WTC11 (cell line): ENCODE measurements at regions not wholly inside any gene's neighbourhood (a gene's known extent, or its start where the extent isn't known, plus 50 kb on each side); places are given as distances from the start of the nearest gene placed in this dataset.
A peak's percentile ranks its signal among the peaks of the same experiment; 100 is the strongest.

ENCODE experiments used
- ATAC-seq: fragments of 200-7000 bp; cut with Tn5 transposase; 2 replicates; pipeline ENCODE4 v1.10.0; 2021; ENCODE audit warnings: mild to moderate bottlenecking, moderate library complexity
- CTCF ChIA-PET: fragments of 300-600 bp; sonication (Branson Sonifier 250); formaldehyde crosslinking; loops from one replicate; lab custom pipeline; 2021; ENCODE audit warnings: antibody characterized with exemption; lab: Charles Lee
- POLR2A ChIA-PET: fragments of 350-600 bp; sonication (Branson Sonifier 250); formaldehyde crosslinking; loops from one replicate; lab custom pipeline; 2021; ENCODE audit warnings: antibody characterized with exemption; lab: Charles Lee
- DNase-seq: peaks from one replicate; pipeline ENCODE4 v3.0.0; 2021; ENCODE audit warnings: low spot score
- H3K27ac Mint-ChIP-seq: 2 replicates; pipeline ENCODE4 v1.8.0; 2021; ENCODE audit warnings: mixed read lengths
- H3K27me3 Mint-ChIP-seq: 2 replicates; pipeline ENCODE4 v1.8.0; 2021; ENCODE audit warnings: low read depth, mild to moderate bottlenecking, moderate library complexity, mixed read lengths
- H3K36me3 Mint-ChIP-seq: 2 replicates; pipeline ENCODE4 v1.8.0; 2021; ENCODE audit warnings: mixed read lengths
- H3K4me1 Mint-ChIP-seq: 2 replicates; pipeline ENCODE4 v1.8.0; 2022; ENCODE audit warnings: mixed read lengths
- H3K4me3 Mint-ChIP-seq: 2 replicates; pipeline ENCODE4 v1.8.0; 2021; ENCODE audit warnings: mild to moderate bottlenecking, moderate library complexity, mixed read lengths
- H3K9me3 Mint-ChIP-seq: 2 replicates; pipeline ENCODE4 v1.8.0; 2021; ENCODE audit warnings: mixed read lengths
- ESRRA ChIP-seq: sonication (generic); formaldehyde crosslinking; IDR thresholded peaks from 2 replicates; pipeline ENCODE4 v1.8.1; 2022; ENCODE audit warnings: mild to moderate bottlenecking, missing genetic modification reagents, borderline replicate concordance
- JAZF1 ChIP-seq: fragments of 250-450 bp; sonication (Bioruptor Pico); IDR thresholded peaks from 2 replicates; pipeline ENCODE4 v1.9.0; 2021; ENCODE audit warnings: moderate library complexity, mild to moderate bottlenecking, inconsistent platforms
- NFYB ChIP-seq: sonication (generic); formaldehyde crosslinking; conservative IDR thresholded peaks from 2 replicates; pipeline ENCODE4 v1.8.0; 2022; ENCODE audit warnings: low read depth, missing genetic modification reagents
- NR1H2 ChIP-seq: sonication (generic); formaldehyde crosslinking; IDR thresholded peaks from 2 replicates; pipeline ENCODE4 v1.9.0; 2021; ENCODE audit warnings: mild to moderate bottlenecking, moderate library complexity, missing genetic modification reagents
- NR3C1 ChIP-seq: sonication (generic); formaldehyde crosslinking; conservative IDR thresholded peaks from 2 replicates; pipeline ENCODE4 v1.8.1; 2023; ENCODE audit warnings: low read depth, mild to moderate bottlenecking, missing genetic modification reagents
- ZNF263 ChIP-seq: sonication (generic); formaldehyde crosslinking; IDR thresholded peaks from 2 replicates; pipeline ENCODE4 v1.8.1; 2022; ENCODE audit warnings: low read depth, mild to moderate bottlenecking, moderate library complexity, missing genetic modification reagents
- ZNF396 ChIP-seq: fragments of 250-450 bp; sonication (Bioruptor Pico); IDR thresholded peaks from 2 replicates; pipeline ENCODE4 v1.8.0; 2021; ENCODE audit warnings: mild to moderate bottlenecking, moderate library complexity, borderline replicate concordance
- TF ChIP-seq, protein P1 (sequence below): sonication (generic); formaldehyde crosslinking; IDR thresholded peaks from 2 replicates; pipeline ENCODE4 v1.8.0; 2022; ENCODE audit warnings: mild to moderate bottlenecking, missing genetic modification reagents
- TF ChIP-seq, protein P2 (sequence below): sonication (generic); formaldehyde crosslinking; IDR thresholded peaks from 2 replicates; pipeline ENCODE4 v1.8.1; 2022; ENCODE audit warnings: mild to moderate bottlenecking, moderate library complexity, missing genetic modification reagents
- TF ChIP-seq, protein P3 (sequence below): fragments of 250-450 bp; sonication (Bioruptor Pico); IDR thresholded peaks from 2 replicates; pipeline ENCODE4 v1.9.0; 2021; ENCODE audit warnings: moderate library complexity, mild to moderate bottlenecking, inconsistent platforms, borderline replicate concordance
- TF ChIP-seq, protein P4 (sequence below): fragments of 250-450 bp; sonication (Bioruptor Pico); IDR thresholded peaks from 2 replicates; pipeline ENCODE4 v1.9.0; 2021; ENCODE audit warnings: mild to moderate bottlenecking, borderline replicate concordance
- TF ChIP-seq, protein P5 (sequence below): sonication (generic); formaldehyde crosslinking; IDR thresholded peaks from 2 replicates; pipeline ENCODE4 v1.8.1; 2022; ENCODE audit warnings: low read depth, missing genetic modification reagents, borderline replicate concordance
- TF ChIP-seq, protein P6 (sequence below): sonication (generic); formaldehyde crosslinking; IDR thresholded peaks from 2 replicates; pipeline ENCODE4 v1.8.1; 2023; ENCODE audit warnings: mild to moderate bottlenecking, moderate library complexity, missing genetic modification reagents

DNA sequence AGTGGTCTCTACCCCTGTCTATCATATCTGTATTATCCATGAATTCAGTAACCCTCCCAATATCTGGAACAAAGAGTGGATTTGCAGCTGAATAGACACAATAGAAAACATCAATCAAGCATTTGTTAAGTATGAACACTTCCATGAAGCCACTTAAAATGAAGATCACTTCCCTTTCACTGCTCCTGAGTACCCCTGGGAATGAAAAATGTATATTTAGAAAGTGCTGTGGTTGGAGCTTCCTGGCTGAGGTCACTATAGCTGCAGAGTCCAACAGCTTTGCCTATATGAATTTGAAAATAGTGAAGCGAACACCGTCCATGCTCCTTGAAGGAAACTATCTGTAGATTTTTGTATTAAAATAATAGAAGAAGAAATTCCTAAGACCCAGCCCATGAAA is 227.0 kb downstream of the DTHD1 start:
- POLR2A ChIA-PET = no interaction called here
- CTCF ChIA-PET = no interaction called here
- peaks cover 14% of the 10 kb centered on the region for H3K9me3 Mint-ChIP-seq

DNA sequence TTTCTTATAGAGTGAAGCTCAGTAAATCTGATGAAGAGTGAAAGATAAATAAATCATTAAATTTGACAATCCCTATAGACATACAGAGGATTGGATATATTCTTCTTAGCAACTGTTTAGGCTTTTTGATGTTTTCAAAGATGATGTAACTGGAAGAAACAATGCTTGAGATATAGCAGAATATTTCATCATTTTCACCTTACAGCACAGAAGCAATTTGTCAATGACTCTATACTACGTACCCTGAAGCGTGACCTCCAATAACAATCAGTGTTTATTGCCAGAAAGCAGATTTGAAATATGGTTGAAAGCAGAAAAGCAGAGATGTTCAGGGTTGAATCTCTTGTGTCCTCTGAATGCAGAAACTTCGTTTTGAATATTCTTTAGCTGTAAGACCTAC is 228.4 kb downstream of the DTHD1 start:
- H3K4me3 Mint-ChIP-seq = no peak overlapping the region
- peaks cover 14% of the 10 kb centered on the region for H3K9me3 Mint-ChIP-seq
- ChIA-PET CTCF (no interaction called here), POLR2A (no interaction called here)
- DNase-seq = no peak
- no peak overlapping the region for H3K27ac Mint-ChIP-seq
- no peaks in the 10 kb centered on the region for H3K36me3 Mint-ChIP-seq
- H3K27me3 Mint-ChIP-seq = no peaks in the 10 kb centered on the region
- no peak for ATAC-seq
- H3K4me1 Mint-ChIP-seq = peaks cover 10% of the 10 kb centered on the region
- TF ChIP-seq JAZF1 (CRISPR knock-in tag) (no peak), NR1H2 (no peak), ESRRA (CRISPR knock-in tag) (no peak)
- TF ChIP-seq, protein P1, sequence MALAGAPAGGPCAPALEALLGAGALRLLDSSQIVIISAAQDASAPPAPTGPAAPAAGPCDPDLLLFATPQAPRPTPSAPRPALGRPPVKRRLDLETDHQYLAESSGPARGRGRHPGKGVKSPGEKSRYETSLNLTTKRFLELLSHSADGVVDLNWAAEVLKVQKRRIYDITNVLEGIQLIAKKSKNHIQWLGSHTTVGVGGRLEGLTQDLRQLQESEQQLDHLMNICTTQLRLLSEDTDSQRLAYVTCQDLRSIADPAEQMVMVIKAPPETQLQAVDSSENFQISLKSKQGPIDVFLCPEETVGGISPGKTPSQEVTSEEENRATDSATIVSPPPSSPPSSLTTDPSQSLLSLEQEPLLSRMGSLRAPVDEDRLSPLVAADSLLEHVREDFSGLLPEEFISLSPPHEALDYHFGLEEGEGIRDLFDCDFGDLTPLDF = no peak

More for the DNA sequence above, 227.0 kb downstream of the DTHD1 start:
- Mint-ChIP-seq H3K4me3 (no peak overlapping the region), H3K4me1 (peaks cover 10% of the 10 kb centered on the region), H3K27ac (no peak overlapping the region), H3K27me3 (no peaks in the 10 kb centered on the region), H3K36me3 (no peaks in the 10 kb centered on the region)
- TF ChIP-seq NR1H2 = no peak
- TF ChIP-seq, protein P2, sequence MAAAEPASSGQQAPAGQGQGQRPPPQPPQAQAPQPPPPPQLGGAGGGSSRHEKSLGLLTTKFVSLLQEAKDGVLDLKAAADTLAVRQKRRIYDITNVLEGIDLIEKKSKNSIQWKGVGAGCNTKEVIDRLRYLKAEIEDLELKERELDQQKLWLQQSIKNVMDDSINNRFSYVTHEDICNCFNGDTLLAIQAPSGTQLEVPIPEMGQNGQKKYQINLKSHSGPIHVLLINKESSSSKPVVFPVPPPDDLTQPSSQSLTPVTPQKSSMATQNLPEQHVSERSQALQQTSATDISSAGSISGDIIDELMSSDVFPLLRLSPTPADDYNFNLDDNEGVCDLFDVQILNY = no peak
- TF ChIP-seq, protein P3, sequence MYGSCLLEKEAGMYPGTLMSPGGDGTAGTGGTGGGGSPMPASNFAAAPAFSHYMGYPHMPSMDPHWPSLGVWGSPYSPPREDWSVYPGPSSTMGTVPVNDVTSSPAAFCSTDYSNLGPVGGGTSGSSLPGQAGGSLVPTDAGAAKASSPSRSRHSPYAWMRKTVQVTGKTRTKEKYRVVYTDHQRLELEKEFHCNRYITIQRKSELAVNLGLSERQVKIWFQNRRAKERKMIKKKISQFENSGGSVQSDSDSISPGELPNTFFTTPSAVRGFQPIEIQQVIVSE = no peak
- TF ChIP-seq, protein P4, sequence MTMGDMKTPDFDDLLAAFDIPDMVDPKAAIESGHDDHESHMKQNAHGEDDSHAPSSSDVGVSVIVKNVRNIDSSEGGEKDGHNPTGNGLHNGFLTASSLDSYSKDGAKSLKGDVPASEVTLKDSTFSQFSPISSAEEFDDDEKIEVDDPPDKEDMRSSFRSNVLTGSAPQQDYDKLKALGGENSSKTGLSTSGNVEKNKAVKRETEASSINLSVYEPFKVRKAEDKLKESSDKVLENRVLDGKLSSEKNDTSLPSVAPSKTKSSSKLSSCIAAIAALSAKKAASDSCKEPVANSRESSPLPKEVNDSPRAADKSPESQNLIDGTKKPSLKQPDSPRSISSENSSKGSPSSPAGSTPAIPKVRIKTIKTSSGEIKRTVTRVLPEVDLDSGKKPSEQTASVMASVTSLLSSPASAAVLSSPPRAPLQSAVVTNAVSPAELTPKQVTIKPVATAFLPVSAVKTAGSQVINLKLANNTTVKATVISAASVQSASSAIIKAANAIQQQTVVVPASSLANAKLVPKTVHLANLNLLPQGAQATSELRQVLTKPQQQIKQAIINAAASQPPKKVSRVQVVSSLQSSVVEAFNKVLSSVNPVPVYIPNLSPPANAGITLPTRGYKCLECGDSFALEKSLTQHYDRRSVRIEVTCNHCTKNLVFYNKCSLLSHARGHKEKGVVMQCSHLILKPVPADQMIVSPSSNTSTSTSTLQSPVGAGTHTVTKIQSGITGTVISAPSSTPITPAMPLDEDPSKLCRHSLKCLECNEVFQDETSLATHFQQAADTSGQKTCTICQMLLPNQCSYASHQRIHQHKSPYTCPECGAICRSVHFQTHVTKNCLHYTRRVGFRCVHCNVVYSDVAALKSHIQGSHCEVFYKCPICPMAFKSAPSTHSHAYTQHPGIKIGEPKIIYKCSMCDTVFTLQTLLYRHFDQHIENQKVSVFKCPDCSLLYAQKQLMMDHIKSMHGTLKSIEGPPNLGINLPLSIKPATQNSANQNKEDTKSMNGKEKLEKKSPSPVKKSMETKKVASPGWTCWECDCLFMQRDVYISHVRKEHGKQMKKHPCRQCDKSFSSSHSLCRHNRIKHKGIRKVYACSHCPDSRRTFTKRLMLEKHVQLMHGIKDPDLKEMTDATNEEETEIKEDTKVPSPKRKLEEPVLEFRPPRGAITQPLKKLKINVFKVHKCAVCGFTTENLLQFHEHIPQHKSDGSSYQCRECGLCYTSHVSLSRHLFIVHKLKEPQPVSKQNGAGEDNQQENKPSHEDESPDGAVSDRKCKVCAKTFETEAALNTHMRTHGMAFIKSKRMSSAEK (CRISPR knock-in tag) = no peak
- TF ChIP-seq, protein P5, sequence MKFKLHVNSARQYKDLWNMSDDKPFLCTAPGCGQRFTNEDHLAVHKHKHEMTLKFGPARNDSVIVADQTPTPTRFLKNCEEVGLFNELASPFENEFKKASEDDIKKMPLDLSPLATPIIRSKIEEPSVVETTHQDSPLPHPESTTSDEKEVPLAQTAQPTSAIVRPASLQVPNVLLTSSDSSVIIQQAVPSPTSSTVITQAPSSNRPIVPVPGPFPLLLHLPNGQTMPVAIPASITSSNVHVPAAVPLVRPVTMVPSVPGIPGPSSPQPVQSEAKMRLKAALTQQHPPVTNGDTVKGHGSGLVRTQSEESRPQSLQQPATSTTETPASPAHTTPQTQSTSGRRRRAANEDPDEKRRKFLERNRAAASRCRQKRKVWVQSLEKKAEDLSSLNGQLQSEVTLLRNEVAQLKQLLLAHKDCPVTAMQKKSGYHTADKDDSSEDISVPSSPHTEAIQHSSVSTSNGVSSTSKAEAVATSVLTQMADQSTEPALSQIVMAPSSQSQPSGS (CRISPR knock-in tag) = no peak
- TF ChIP-seq ZNF263 = no peak
- TF ChIP-seq JAZF1 (CRISPR knock-in tag) = no peak
- TF ChIP-seq, protein P6, sequence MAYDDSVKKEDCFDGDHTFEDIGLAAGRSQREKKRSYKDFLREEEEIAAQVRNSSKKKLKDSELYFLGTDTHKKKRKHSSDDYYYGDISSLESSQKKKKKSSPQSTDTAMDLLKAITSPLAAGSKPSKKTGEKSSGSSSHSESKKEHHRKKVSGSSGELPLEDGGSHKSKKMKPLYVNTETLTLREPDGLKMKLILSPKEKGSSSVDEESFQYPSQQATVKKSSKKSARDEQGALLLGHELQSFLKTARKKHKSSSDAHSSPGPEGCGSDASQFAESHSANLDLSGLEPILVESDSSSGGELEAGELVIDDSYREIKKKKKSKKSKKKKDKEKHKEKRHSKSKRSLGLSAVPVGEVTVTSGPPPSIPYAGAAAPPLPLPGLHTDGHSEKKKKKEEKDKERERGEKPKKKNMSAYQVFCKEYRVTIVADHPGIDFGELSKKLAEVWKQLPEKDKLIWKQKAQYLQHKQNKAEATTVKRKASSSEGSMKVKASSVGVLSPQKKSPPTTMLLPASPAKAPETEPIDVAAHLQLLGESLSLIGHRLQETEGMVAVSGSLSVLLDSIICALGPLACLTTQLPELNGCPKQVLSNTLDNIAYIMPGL (CRISPR knock-in tag) = no peak
- TF ChIP-seq NR3C1 (CRISPR knock-in tag) = no peak
- TF ChIP-seq NFYB (CRISPR knock-in tag) = no peak
- TF ChIP-seq ZNF396 = no peak
- DNase-seq (no peak), ATAC-seq (peak; percentile 26; the same call in 1 of the 2 replicates)
